ENCODE measurements at regions not wholly inside any gene's neighbourhood (a gene's known extent, or its start where the extent isn't known, plus 50 kb on each side); places are given as distances from the start of the nearest gene placed in this dataset.

DNA sequence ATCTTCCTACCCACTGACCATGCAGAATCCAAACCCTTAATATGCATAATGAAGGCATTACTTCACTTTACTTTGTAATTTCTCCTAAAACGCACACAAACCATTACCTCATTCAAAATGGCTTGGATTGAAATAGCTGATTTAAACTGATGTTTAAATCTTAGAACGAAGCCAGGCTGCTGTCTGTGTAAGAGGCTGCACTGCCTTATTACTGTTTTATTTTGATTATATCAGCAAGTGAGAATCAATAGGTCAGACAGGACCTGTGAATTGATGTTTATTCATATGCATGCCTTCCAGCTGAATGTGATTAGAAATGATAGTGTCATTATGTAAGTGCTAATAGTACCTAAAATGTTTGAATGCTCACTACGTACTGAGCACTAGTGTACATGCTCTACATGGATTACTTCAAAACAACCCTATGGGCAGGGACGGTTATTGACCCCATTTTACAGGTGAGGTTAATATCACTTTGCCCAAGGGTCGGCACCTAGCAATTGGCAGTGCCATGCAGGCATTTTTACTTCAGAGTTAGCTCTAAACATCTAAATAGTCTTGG, 314.2 kb upstream of the CBLB start:
- H3K27ac Mint-ChIP-seq (ENCODE audit: unreplicated experiment), result no peak overlapping the region
- no peaks in the 10 kb centered on the region for H3K9me3 Mint-ChIP-seq (ENCODE audit: unreplicated experiment)
- DNase-seq, result no peak
- no peaks in the 10 kb centered on the region for H3K4me1 Mint-ChIP-seq (ENCODE audit: low read depth, unreplicated experiment)
- no peak overlapping the region for H3K4me3 Mint-ChIP-seq (ENCODE audit: unreplicated experiment)
- H3K27me3 Mint-ChIP-seq (ENCODE audit: unreplicated experiment), result no peaks in the 10 kb centered on the region
- no peak for TF ChIP-seq CTCF (IDR thresholded peaks at IDR 0.05; ENCODE audit: partially characterized antibody, unreplicated experiment)
- H3K36me3 Mint-ChIP-seq (ENCODE audit: unreplicated experiment), result no peaks in the 10 kb centered on the region

DNA sequence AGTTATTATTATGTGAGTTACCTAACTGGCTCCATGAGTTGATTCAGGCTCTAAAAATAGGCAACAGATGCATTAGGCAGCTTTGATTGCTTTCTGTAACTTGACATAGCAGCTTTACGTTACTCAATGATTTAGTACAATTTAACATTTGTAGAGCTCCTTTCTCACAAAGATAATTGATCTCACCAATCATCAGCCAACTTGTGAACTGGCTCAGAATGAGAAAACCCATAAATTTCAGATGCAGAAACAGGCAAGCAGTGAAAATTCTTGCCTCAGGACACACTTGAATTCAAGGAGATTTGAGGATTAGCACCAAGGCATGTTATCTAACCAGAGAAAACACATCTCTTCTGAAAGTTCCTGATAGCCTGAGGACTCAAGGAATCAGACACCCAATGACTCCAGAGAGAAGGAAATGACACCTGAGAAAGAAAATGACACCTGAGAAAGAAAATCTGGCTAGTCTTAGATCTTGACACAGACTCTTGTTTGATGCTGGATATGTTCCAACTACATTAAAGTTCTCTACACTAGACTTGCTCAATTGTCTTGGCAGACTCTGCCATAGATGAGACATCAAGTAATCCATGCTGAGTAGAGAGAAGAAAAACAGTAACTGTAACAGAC, 315.1 kb upstream of the CBLB start:
- H3K36me3 Mint-ChIP-seq (ENCODE audit: unreplicated experiment), result no peaks in the 10 kb centered on the region

DNA sequence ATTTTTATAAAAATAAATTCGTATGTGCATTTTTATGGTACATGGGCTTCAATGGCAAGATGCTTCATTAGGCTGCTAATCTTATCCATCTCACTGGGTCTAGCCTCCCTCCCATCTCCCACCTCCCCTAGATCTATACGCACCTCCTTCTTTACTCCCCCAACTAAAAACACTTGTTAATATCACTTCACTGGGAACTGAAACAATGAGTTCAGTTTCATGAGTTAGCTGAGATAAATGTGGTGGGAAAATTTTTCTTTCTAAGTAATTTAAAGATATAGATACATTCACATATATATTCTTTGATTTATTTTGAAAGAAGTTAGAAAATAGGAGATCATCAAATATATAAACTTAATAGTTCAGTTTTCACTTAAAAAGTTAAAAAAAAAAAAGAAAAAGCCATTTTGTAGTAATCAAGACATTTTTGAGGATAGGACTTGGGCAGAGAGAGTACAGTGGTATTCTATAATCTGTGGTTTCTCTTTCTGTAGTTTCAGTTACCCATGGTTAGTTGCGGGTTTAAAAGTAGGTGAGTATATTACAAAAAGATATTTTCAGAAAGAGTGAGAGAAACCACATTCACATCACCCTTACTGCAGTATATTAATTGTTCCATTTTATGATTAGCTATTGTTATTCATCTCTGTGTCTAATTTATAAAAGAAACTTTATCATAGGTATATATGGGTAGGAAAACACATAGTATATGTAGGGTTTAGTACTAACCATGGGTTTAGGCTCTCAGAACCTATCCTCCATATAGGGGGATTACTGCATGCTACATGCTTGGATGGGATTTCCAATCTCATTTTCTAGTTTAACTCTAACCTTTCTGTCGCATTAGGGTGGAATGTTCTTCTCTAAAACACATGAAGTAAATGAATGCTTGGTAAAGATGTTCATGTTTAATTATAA, 316.0 kb upstream of the CBLB start:
- H3K27ac Mint-ChIP-seq (ENCODE audit: unreplicated experiment), result no peak overlapping the region
- no peaks in the 10 kb centered on the region for H3K9me3 Mint-ChIP-seq (ENCODE audit: unreplicated experiment)
- H3K4me3 Mint-ChIP-seq (ENCODE audit: unreplicated experiment), result no peak overlapping the region
- no peaks in the 10 kb centered on the region for H3K27me3 Mint-ChIP-seq (ENCODE audit: unreplicated experiment)
- H3K4me1 Mint-ChIP-seq (ENCODE audit: low read depth, unreplicated experiment), result no peaks in the 10 kb centered on the region
- no peak for TF ChIP-seq CTCF (IDR thresholded peaks at IDR 0.05; ENCODE audit: partially characterized antibody, unreplicated experiment)
- no peaks in the 10 kb centered on the region for H3K36me3 Mint-ChIP-seq (ENCODE audit: unreplicated experiment)
- no peak for DNase-seq

More for the DNA sequence above, 315.1 kb upstream of the CBLB start:
- Mint-ChIP-seq H3K9me3 (ENCODE audit: unreplicated experiment) (no peaks in the 10 kb centered on the region), H3K27ac (ENCODE audit: unreplicated experiment) (no peak overlapping the region), H3K4me1 (ENCODE audit: low read depth, unreplicated experiment) (no peaks in the 10 kb centered on the region), H3K4me3 (ENCODE audit: unreplicated experiment) (no peak overlapping the region), H3K27me3 (ENCODE audit: unreplicated experiment) (no peaks in the 10 kb centered on the region)
- DNase-seq, result no peak
- TF ChIP-seq CTCF (IDR thresholded peaks at IDR 0.05; ENCODE audit: partially characterized antibody, unreplicated experiment), result no peak

- H3K36me3 Mint-ChIP-seq (ENCODE audit: unreplicated experiment), result no peaks in the 10 kb centered on the region
- no peaks in the 10 kb centered on the region for H3K4me1 Mint-ChIP-seq (ENCODE audit: low read depth, unreplicated experiment)
- no peak overlapping the region for H3K27ac Mint-ChIP-seq (ENCODE audit: unreplicated experiment)
- no peak overlapping the region for H3K4me3 Mint-ChIP-seq (ENCODE audit: unreplicated experiment)
- H3K27me3 Mint-ChIP-seq (ENCODE audit: unreplicated experiment), result no peaks in the 10 kb centered on the region
- no peaks in the 10 kb centered on the region for H3K9me3 Mint-ChIP-seq (ENCODE audit: unreplicated experiment)
- no peak for TF ChIP-seq CTCF (IDR thresholded peaks at IDR 0.05; ENCODE audit: partially characterized antibody, unreplicated experiment)
- DNase-seq, result no peak
These were observed 317.1 kb upstream of the CBLB start for GRCh38 chr3:106185949-106186348.

- no peak overlapping the region for H3K4me3 Mint-ChIP-seq (ENCODE audit: unreplicated experiment)
- no peak for DNase-seq
- peaks cover 1% of the 10 kb centered on the region for H3K27me3 Mint-ChIP-seq (ENCODE audit: unreplicated experiment)
- no peak for TF ChIP-seq CTCF (IDR thresholded peaks at IDR 0.05; ENCODE audit: partially characterized antibody, unreplicated experiment)
- H3K4me1 Mint-ChIP-seq (ENCODE audit: low read depth, unreplicated experiment), result peaks cover 3% of the 10 kb centered on the region
- H3K36me3 Mint-ChIP-seq (ENCODE audit: unreplicated experiment), result no peaks in the 10 kb centered on the region
- no peak overlapping the region for H3K27ac Mint-ChIP-seq (ENCODE audit: unreplicated experiment)
- no peaks in the 10 kb centered on the region for H3K9me3 Mint-ChIP-seq (ENCODE audit: unreplicated experiment)
These were observed 321.5 kb upstream of the CBLB start for GRCh38 chr3:106190296-106190695.

Measured in glutamatergic neuron (in vitro differentiated cells).